HT1080 (cell line): ENCODE measurements at regions not wholly inside any gene's neighbourhood (a gene's known extent, or its start where the extent isn't known, plus 50 kb on each side); places are given as distances from the start of the nearest gene placed in this dataset.
"Not testable (repeated sequence)": the region's sequence is repeated elsewhere in the genome, so short reads cannot be mapped to it uniquely, and the experiment has no call there.

Experiments
- DNase-seq: peaks from one replicate; pipeline ENCODE4 v3.0.0-alpha.2; 2015; ENCODE audit warnings: low read depth

GRCh38 chr6:126664271-126664670 lies 324.4 kb downstream of the CENPW start:
- DNase-seq: no peak

GRCh38 chr6:126665551-126665950 lies 325.6 kb downstream of the CENPW start:
- DNase-seq: no peak

- no peak for DNase-seq
Observed at GRCh38 chr6:126667071-126667470, 327.2 kb downstream of the CENPW start.

GRCh38 chr6:126667728-126668127 lies 327.8 kb downstream of the CENPW start:
- DNase-seq: no peak

GRCh38 chr6:126672649-126673048 lies 332.7 kb downstream of the CENPW start:
- no peak for DNase-seq

- not testable (repeated sequence) for DNase-seq
Observed at GRCh38 chr6:126673749-126674148, 333.8 kb downstream of the CENPW start.

GRCh38 chr6:126682440-126682839 lies 342.5 kb downstream of the CENPW start:
- no peak for DNase-seq

GRCh38 chr6:126685182-126685581 lies 345.3 kb downstream of the CENPW start:
- no peak for DNase-seq

- DNase-seq: no peak
Observed at GRCh38 chr6:126696921-126697693, 357.2 kb downstream of the CENPW start.

GRCh38 chr6:126698732-126699240 lies 358.9 kb downstream of the CENPW start:
- DNase-seq: no peak

GRCh38 chr6:126701676-126702560 lies 362.0 kb downstream of the CENPW start:
- peak; percentile 34 for DNase-seq

- DNase-seq: no peak
Observed at GRCh38 chr6:126716032-126716431, 376.1 kb downstream of the CENPW start.

- DNase-seq: peak; percentile 55
Observed at GRCh38 chr6:126716826-126717509, 377.1 kb downstream of the CENPW start.

GRCh38 chr6:126718600-126719327 lies 378.8 kb downstream of the CENPW start:
- DNase-seq: no peak

GRCh38 chr6:126720304-126720703 lies 380.4 kb downstream of the CENPW start:
- DNase-seq: no peak

- DNase-seq: peak; percentile 92
Observed at GRCh38 chr6:126721581-126722160, 381.8 kb downstream of the CENPW start.

- no peak for DNase-seq
Observed at GRCh38 chr6:126722411-126722810, 382.5 kb downstream of the CENPW start.

- DNase-seq: peak; percentile 10
Observed at GRCh38 chr6:126723541-126724170, 383.7 kb downstream of the CENPW start.

- DNase-seq: no peak
Observed at GRCh38 chr6:126724821-126725220, 384.9 kb downstream of the CENPW start.

- DNase-seq: not testable (repeated sequence)
Observed at GRCh38 chr6:126726454-126726853, 386.5 kb downstream of the CENPW start.
